GM21367 (cell line): ENCODE measurements at regions not wholly inside any gene's neighbourhood (a gene's known extent, or its start where the extent isn't known, plus 50 kb on each side); places are given as distances from the start of the nearest gene placed in this dataset.
"Not testable (repeated sequence)": the region's sequence is repeated elsewhere in the genome, so short reads cannot be mapped to it uniquely, and the experiment has no call there.

ENCODE experiments used
- ATAC-seq: cut with Tn5 transposase; IDR thresholded peaks from one replicate; pipeline ENCODE4 v1.9.1; 2021; ENCODE audit not compliant: unreplicated experiment

DNA sequence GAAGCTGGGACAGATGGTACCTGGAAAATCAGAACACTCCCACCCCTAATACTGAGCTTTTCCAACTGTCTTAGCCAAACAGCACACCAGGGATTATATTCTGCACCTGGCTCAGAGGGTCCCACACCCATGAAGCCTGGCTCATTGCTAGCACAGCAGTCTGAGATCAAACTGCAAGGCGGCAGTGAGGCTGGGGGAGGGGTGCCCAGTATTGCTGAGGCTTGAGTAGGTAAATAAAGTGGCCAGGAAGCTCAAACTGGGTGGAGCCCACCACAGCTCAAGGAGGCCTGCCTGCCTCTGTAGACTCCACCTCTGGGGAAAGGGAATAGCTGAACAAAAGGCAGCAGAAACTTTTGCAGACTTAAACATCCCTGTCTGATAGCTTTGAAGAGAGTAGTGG is 403.3 kb downstream of the MBD2 start:
- ATAC-seq: not testable (repeated sequence)

GRCh38 chr18:53819671-53820070 is 404.8 kb downstream of the MBD2 start:
- no peak for ATAC-seq

DNA sequence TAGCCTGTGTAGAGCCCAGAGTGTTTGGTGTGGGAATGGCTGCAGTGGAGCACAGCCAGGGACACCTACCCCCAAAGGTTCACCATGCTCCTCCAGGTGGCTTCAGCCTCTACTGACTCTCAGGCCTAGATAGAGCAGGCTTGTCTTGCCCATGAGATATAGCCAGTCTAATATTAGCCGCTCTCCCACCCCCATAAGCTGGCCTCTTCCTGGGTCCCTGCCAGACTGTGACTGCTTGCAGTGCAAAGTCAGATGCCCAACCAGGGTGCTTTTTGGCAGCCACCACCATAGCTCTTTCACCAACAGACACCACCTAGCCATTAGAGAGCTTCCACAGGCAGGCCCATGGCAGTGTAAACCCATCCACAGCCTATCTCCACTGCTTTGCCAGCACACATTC is 405.3 kb downstream of the MBD2 start:
- no peak for ATAC-seq

- ATAC-seq: no peak
Observed at GRCh38 chr18:53817976-53818950, 406.2 kb downstream of the MBD2 start.

DNA sequence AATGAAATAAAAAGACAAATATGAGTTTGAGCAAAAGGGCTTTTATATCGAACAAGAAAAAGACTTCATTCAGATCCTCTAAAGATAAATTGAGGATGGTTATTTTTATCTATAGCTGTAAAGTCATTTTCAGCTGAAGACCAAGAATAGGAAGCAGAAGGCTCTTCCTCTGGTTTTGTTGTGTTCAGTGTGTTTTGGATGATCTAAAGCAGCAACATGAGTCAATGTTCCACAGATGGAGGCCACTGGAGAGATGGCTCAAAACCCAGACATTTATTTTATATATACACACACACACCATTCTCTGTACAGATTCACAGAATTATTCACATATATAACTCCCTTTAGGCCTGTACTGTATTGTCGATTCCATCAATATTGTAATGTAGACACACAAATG is 424.3 kb downstream of the MBD2 start:
- ATAC-seq: no peak

GRCh38 chr18:53799134-53799533 is 425.3 kb downstream of the MBD2 start:
- no peak for ATAC-seq

- no peak for ATAC-seq
Observed at GRCh38 chr18:53798516-53798915, 426.0 kb downstream of the MBD2 start.

- no peak for ATAC-seq
Observed at GRCh38 chr18:53797998-53798495, 426.4 kb downstream of the MBD2 start.

- peak; percentile 80 for ATAC-seq
Observed at GRCh38 chr18:53796040-53796729, 428.3 kb downstream of the MBD2 start.

DNA sequence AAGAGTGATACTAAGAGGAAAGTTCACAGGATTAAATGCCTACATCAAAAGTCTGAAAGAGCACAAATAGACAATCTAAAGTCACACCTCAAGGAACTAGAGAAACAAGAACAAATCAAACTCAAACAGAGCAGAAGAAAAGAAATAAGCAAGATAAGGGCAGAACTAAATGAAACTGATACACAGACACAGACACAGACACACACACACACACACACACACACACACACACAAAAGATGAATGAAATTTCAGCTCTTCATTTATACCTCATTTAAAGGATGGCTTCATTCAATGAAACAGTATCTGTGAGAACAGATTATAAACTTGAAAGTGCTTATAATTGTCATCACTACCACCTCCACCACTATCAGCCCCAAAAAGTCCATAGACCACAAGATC is 428.9 kb downstream of the MBD2 start:
- ATAC-seq: no peak

- no peak for ATAC-seq
Observed at GRCh38 chr18:53795061-53795460, 429.4 kb downstream of the MBD2 start.

- ATAC-seq: no peak
Observed at GRCh38 chr18:53792762-53793161, 431.7 kb downstream of the MBD2 start.

DNA sequence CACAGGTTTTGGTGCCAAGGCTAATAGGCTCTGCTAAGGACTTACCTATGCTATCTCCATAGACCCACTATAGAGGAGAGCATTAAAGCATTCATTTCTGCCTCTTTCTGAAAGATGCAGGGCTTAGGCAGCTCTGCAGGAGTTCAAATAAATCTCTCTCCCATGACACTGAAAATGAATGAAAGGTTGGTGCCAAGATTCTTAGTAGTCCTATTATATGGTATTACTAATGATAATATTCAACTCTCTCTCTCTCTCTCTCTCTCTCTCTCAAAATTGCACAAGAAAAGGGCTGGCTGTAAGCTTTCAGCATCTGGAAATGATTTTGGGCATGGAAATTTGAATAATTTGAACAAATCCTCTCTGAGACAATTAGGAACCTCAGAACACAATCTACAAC is 433.7 kb downstream of the MBD2 start:
- ATAC-seq: no peak

DNA sequence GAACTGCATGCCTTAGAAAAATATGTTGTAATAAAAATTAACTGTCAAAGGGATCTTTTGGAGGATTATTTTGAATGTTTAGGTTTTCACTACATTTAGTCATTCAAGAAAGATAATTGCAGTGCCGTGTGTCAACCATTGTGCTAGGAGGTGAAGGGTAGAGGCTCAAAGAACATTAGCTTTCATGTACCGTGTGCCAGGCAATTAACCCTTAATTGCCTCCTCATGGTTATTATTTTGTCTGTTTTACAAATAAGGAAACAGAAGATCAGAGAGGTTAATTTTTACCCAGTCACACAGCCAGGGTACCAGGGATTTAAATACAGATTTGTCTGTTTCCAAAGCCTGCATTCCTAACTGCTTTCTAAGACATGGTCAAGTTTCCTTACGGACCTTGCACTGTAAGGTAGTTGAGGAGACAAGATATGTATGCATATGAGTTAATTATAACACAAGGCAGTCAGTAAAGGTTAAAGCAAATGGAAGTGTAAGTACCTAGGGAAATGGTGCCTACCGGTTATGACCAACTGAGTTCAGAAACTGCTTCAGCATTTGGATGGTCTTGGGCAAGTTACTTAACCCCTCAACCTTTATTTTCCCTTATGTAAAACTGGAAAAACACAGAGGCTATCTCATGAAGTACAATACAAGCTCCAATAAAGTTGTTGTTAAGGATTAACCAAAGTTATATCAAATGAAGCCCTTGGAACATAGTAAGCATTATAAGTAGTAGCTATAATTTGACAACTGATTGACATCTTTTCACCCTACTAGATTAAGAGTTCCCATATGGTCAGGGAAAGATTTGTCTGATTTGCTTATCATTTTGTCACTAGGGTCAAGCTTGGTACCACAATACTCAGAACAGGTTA is 434.9 kb downstream of the MBD2 start:
- ATAC-seq: no peak

DNA sequence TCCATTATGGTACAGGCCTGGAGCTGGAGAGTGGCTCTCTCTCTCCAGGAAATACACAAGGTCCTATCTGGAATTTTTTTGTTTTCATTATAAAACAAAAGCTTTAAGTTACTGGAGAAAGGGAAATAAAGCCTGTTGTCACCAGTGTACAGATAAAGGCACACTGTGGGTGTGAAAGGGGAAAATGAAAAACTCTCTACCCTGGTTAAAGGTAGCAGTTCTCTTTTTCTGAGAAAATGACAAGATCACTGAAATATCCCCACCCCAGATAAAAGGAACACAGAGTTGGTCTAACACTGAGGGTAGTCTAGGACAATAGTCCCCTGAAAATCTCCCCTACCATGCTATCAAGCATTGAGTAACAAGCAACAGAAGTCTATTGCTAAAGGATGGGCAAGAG is 438.7 kb downstream of the MBD2 start:
- no peak for ATAC-seq

- no peak for ATAC-seq
Observed at GRCh38 chr18:53784253-53784652, 440.2 kb downstream of the MBD2 start.

DNA sequence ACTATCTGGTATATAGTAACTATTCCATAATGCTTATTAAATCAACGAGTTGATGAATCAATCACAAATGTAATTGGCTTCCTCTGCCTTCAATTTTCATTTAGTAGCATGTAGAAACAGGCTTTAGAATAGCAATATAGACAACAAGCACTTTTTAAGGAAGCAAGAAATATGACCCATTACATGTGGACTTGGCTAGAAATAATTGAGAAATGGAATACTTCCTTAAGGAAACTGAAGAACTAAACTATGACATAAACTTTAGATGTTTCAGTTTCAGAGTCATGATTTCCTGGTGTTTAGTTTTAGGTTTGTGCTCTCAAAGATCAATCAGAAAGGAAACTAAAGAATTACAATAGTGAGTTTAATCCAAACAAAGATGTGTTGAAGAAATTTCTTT is 443.8 kb downstream of the MBD2 start:
- no peak for ATAC-seq

DNA sequence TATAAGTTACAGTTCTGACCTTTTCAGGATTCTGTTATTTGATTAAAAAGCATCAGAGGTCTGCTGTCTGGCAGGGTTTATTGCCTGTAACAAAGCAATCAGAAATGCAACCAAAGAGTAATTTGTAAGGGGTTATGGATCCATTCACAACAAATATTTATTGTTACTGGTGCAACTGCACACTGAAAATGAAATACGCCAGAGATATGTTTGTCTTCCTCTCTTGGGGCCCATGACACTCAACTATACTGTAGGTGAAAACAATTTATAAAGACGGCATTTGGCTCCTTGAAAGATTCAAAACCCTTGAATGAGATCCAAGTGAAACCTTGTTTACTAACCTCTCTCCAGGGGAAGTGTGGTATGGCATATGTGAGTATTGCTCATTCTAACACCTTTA is 452.2 kb downstream of the MBD2 start:
- no peak for ATAC-seq

DNA sequence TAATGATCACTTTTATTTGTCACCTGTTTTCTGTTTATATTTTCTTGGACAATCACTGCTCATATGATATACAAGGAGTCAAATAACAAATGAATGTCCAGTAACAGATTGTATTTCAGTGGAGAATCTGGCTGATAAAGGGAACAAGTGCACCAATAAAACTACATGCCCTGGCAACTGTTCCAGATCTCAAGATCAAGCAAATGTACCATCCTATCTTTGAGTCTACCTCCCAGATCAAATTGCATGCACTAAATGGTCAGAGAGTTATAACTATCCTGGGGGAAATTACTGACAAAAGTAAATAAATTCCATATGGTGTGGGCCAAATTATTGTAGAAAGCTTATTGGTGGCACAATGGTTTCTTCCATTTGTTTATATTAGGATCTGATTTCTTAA is 452.8 kb downstream of the MBD2 start:
- no peak for ATAC-seq

- ATAC-seq: no peak
Observed at GRCh38 chr18:53765211-53765610, 459.3 kb downstream of the MBD2 start.

GRCh38 chr18:53764086-53764485 is 460.4 kb downstream of the MBD2 start:
- no peak for ATAC-seq
